Immature natural killer cell (primary cell): ENCODE measurements at regions not wholly inside any gene's neighbourhood (a gene's known extent, or its start where the extent isn't known, plus 50 kb on each side); places are given as distances from the start of the nearest gene placed in this dataset.

Source experiments
- DNase-seq, 3 donors: peaks; one replicate each; pipeline ENCODE4 v3.0.0; 2022; ENCODE audit warnings: mixed read lengths in 1 of 3
- H3K27ac Mint-ChIP-seq, 6 donors: one replicate each; pipeline ENCODE4 v1.8.0; 2020; ENCODE audit warnings: mixed read lengths in 6 of 6, mild to moderate bottlenecking in 5 of 6, inconsistent platforms in 4 of 6, moderate library complexity in 3 of 6
- H3K27me3 Mint-ChIP-seq, 3 donors: one replicate each; pipeline ENCODE4 v1.8.0; 2020 to 2021; ENCODE audit warnings: low read depth in 3 of 3, mild to moderate bottlenecking in 3 of 3, mixed read lengths in 3 of 3, moderate library complexity in 3 of 3, inconsistent platforms in 1 of 3
- H3K36me3 Mint-ChIP-seq, 3 donors: one replicate each; pipeline ENCODE4 v1.8.0; 2020; ENCODE audit warnings: mixed read lengths in 3 of 3, inconsistent platforms in 2 of 3, mild to moderate bottlenecking in 2 of 3
- H3K4me1 Mint-ChIP-seq, 2 donors: one replicate each; pipeline ENCODE4 v1.8.0; 2020; ENCODE audit warnings: inconsistent platforms in 2 of 2, mild to moderate bottlenecking in 2 of 2, mixed read lengths in 2 of 2, moderate library complexity in 1 of 2
- H3K4me3 Mint-ChIP-seq, 5 donors: one replicate each; pipeline ENCODE4 v1.8.0; 2020; ENCODE audit warnings: mild to moderate bottlenecking in 5 of 5, mixed read lengths in 5 of 5, inconsistent platforms in 3 of 5, moderate library complexity in 3 of 5
- H3K9me3 Mint-ChIP-seq, 6 donors: one replicate each; pipeline ENCODE4 v1.8.0; 2020; ENCODE audit warnings: mild to moderate bottlenecking in 6 of 6, mixed read lengths in 6 of 6, inconsistent platforms in 4 of 6, moderate library complexity in 3 of 6

GRCh38 chr4:126446917-126447316 lies 1132.2 kb downstream of the FAT4 start:
- Mint-ChIP-seq H3K36me3 (no peaks in the 10 kb centered on the region), H3K9me3 (peaks cover 8 to 36% (median 12%) of the 10 kb centered on the region in 6 donors), H3K4me1 (no peaks in the 10 kb centered on the region), H3K4me3 (no peak overlapping the region), H3K27me3 (no peaks in the 10 kb centered on the region), H3K27ac (no peak overlapping the region)
- DNase-seq = no peak

GRCh38 chr4:126448086-126448845 lies 1133.5 kb downstream of the FAT4 start:
- Mint-ChIP-seq H3K27me3 (no peaks in the 10 kb centered on the region), H3K9me3 (peaks cover 5 to 39% (median 12%) of the 10 kb centered on the region in 6 donors), H3K36me3 (no peaks in the 10 kb centered on the region), H3K27ac (no peak overlapping the region), H3K4me3 (no peak overlapping the region), H3K4me1 (no peaks in the 10 kb centered on the region)
- no peak for DNase-seq

GRCh38 chr4:126451237-126451873 lies 1136.6 kb downstream of the FAT4 start:
- no peak for DNase-seq
- H3K4me1 Mint-ChIP-seq = no peaks in the 10 kb centered on the region
- H3K36me3 Mint-ChIP-seq = no peaks in the 10 kb centered on the region
- H3K27ac Mint-ChIP-seq = no peak overlapping the region
- no peaks in the 10 kb centered on the region for H3K27me3 Mint-ChIP-seq
- peaks cover 4 to 36% (median 10%) of the 10 kb centered on the region in 6 donors for H3K9me3 Mint-ChIP-seq
- no peak overlapping the region for H3K4me3 Mint-ChIP-seq

GRCh38 chr4:126455865-126456264 lies 1141.1 kb downstream of the FAT4 start:
- Mint-ChIP-seq H3K4me1 (no peaks in the 10 kb centered on the region), H3K9me3 (peaks cover 1 to 26% (median 9%) of the 10 kb centered on the region in 6 donors), H3K36me3 (no peaks in the 10 kb centered on the region), H3K27ac (no peak overlapping the region), H3K4me3 (no peak overlapping the region), H3K27me3 (peaks cover 0 to 3% (median 0%) of the 10 kb centered on the region in 3 donors)
- no peak for DNase-seq

- Mint-ChIP-seq H3K36me3 (no peaks in the 10 kb centered on the region), H3K4me3 (no peak overlapping the region), H3K27me3 (peaks cover 0 to 3% (median 0%) of the 10 kb centered on the region in 3 donors), H3K4me1 (no peaks in the 10 kb centered on the region), H3K9me3 (peaks cover 0 to 7% (median 4%) of the 10 kb centered on the region in 6 donors), H3K27ac (no peak overlapping the region)
- no peak for DNase-seq
Observed at GRCh38 chr4:126458993-126459392, 1144.2 kb downstream of the FAT4 start.

GRCh38 chr4:126465341-126465740 lies 1150.6 kb downstream of the FAT4 start:
- Mint-ChIP-seq H3K4me3 (no peak overlapping the region), H3K9me3 (peaks cover 1 to 16% (median 10%) of the 10 kb centered on the region in 6 donors), H3K4me1 (no peaks in the 10 kb centered on the region), H3K36me3 (no peaks in the 10 kb centered on the region), H3K27me3 (peaks cover 0 to 1% (median 0%) of the 10 kb centered on the region in 3 donors), H3K27ac (no peak overlapping the region)
- no peak for DNase-seq

- no peak for DNase-seq
- no peaks in the 10 kb centered on the region for H3K4me1 Mint-ChIP-seq
- peaks cover 1 to 16% (median 10%) of the 10 kb centered on the region in 6 donors for H3K9me3 Mint-ChIP-seq
- H3K4me3 Mint-ChIP-seq = no peak overlapping the region
- peak overlapping the region in 1 of 6 donors; percentile 67 for H3K27ac Mint-ChIP-seq
- H3K36me3 Mint-ChIP-seq = no peaks in the 10 kb centered on the region
- H3K27me3 Mint-ChIP-seq = peaks cover 0 to 1% (median 0%) of the 10 kb centered on the region in 3 donors
Observed at GRCh38 chr4:126466848-126467247, 1152.1 kb downstream of the FAT4 start.

- H3K27ac Mint-ChIP-seq = no peak overlapping the region
- no peaks in the 10 kb centered on the region for H3K36me3 Mint-ChIP-seq
- no peak for DNase-seq
- no peak overlapping the region for H3K4me3 Mint-ChIP-seq
- peaks cover 0 to 1% (median 0%) of the 10 kb centered on the region in 3 donors for H3K27me3 Mint-ChIP-seq
- H3K9me3 Mint-ChIP-seq = peaks cover 1 to 16% (median 10%) of the 10 kb centered on the region in 6 donors
- H3K4me1 Mint-ChIP-seq = no peaks in the 10 kb centered on the region
Observed at GRCh38 chr4:126468144-126468543, 1153.4 kb downstream of the FAT4 start.

GRCh38 chr4:126470862-126471261 lies 1156.1 kb downstream of the FAT4 start:
- Mint-ChIP-seq H3K36me3 (no peaks in the 10 kb centered on the region), H3K9me3 (peaks cover 3 to 11% (median 9%) of the 10 kb centered on the region in 6 donors), H3K27me3 (peaks cover 0 to 3% (median 0%) of the 10 kb centered on the region in 3 donors), H3K4me1 (no peaks in the 10 kb centered on the region), H3K27ac (no peak overlapping the region), H3K4me3 (no peak overlapping the region)
- DNase-seq = no peak

- no peaks in the 10 kb centered on the region for H3K4me1 Mint-ChIP-seq
- peaks cover 1 to 23% (median 13%) of the 10 kb centered on the region in 6 donors for H3K9me3 Mint-ChIP-seq
- peaks cover 0 to 3% (median 0%) of the 10 kb centered on the region in 3 donors for H3K27me3 Mint-ChIP-seq
- H3K27ac Mint-ChIP-seq = no peak overlapping the region
- DNase-seq = no peak
- H3K36me3 Mint-ChIP-seq = no peaks in the 10 kb centered on the region
- H3K4me3 Mint-ChIP-seq = no peak overlapping the region
Observed at GRCh38 chr4:126475730-126476129, 1157.0 kb upstream of the INTU start.

- no peak overlapping the region for H3K4me3 Mint-ChIP-seq
- DNase-seq = no peak
- H3K27ac Mint-ChIP-seq = no peak overlapping the region
Observed at GRCh38 chr4:126479709-126480108, 1153.0 kb upstream of the INTU start.

GRCh38 chr4:126482311-126482710 lies 1150.4 kb upstream of the INTU start:
- no peak overlapping the region for H3K27ac Mint-ChIP-seq

More at GRCh38 chr4:126479709-126480108, 1153.0 kb upstream of the INTU start:
- Mint-ChIP-seq H3K9me3 (peaks cover 1 to 37% (median 20%) of the 10 kb centered on the region in 6 donors), H3K4me1 (no peaks in the 10 kb centered on the region), H3K27me3 (peaks cover 0 to 2% (median 0%) of the 10 kb centered on the region in 3 donors), H3K36me3 (no peaks in the 10 kb centered on the region)

GRCh38 chr4:126486377-126486776 lies 1146.4 kb upstream of the INTU start:
- peaks cover 4 to 33% (median 9%) of the 10 kb centered on the region in 6 donors for H3K9me3 Mint-ChIP-seq
- H3K27ac Mint-ChIP-seq = no peak overlapping the region
- H3K4me1 Mint-ChIP-seq = no peaks in the 10 kb centered on the region
- H3K4me3 Mint-ChIP-seq = no peak overlapping the region
- H3K36me3 Mint-ChIP-seq = no peaks in the 10 kb centered on the region
- peaks cover 0 to 5% (median 0%) of the 10 kb centered on the region in 3 donors for H3K27me3 Mint-ChIP-seq
- no peak for DNase-seq

More at GRCh38 chr4:126482311-126482710, 1150.4 kb upstream of the INTU start:
- peaks cover 0 to 2% (median 0%) of the 10 kb centered on the region in 3 donors for H3K27me3 Mint-ChIP-seq
- H3K4me3 Mint-ChIP-seq = no peak overlapping the region
- DNase-seq = no peak
- no peaks in the 10 kb centered on the region for H3K36me3 Mint-ChIP-seq
- peaks cover 0 to 30% (median 14%) of the 10 kb centered on the region in 6 donors for H3K9me3 Mint-ChIP-seq
- no peaks in the 10 kb centered on the region for H3K4me1 Mint-ChIP-seq

GRCh38 chr4:126489826-126490463 lies 1142.8 kb upstream of the INTU start:
- DNase-seq = no peak
- H3K9me3 Mint-ChIP-seq = peaks cover 3 to 38% (median 9%) of the 10 kb centered on the region in 6 donors
- no peak overlapping the region for H3K4me3 Mint-ChIP-seq
- H3K27me3 Mint-ChIP-seq = peaks cover 0 to 5% (median 0%) of the 10 kb centered on the region in 3 donors
- H3K4me1 Mint-ChIP-seq = no peaks in the 10 kb centered on the region
- H3K27ac Mint-ChIP-seq = no peak overlapping the region
- H3K36me3 Mint-ChIP-seq = no peaks in the 10 kb centered on the region
